HFF-Myc (cell line): ENCODE measurements at regions not wholly inside any gene's neighbourhood (a gene's known extent, or its start where the extent isn't known, plus 50 kb on each side); places are given as distances from the start of the nearest gene placed in this dataset.

Experiments
- DNase-seq: peaks from one replicate; pipeline ENCODE4 v3.0.0-alpha.2; 2011; ENCODE audit warnings: low read depth; ENCODE audit errors: extremely low read depth
- H3K4me3 ChIP-seq: replicated peaks from 2 replicates; pipeline ENCODE4 v1.5.1; 2011; ENCODE audit warnings: low read depth, mild to moderate bottlenecking, control low read depth, low read length
- CTCF ChIP-seq: IDR thresholded peaks from 2 replicates; pipeline ENCODE4 v1.5.1; 2012; ENCODE audit warnings: mild to moderate bottlenecking, low read depth, low read length, control low read depth; ENCODE audit errors: missing control alignments

GRCh38 chr5:89086390-89087086 is 203.6 kb upstream of the MEF2C start:
- DNase-seq: no peak
- no peak overlapping the region for H3K4me3 ChIP-seq

GRCh38 chr5:89083791-89084190 is 200.8 kb upstream of the MEF2C start:
- H3K4me3 ChIP-seq: no peak overlapping the region
- peak; percentile 20 for DNase-seq
- no peak for TF ChIP-seq CTCF

More at GRCh38 chr5:89086390-89087086, 203.6 kb upstream of the MEF2C start:
- no peak for TF ChIP-seq CTCF

DNA sequence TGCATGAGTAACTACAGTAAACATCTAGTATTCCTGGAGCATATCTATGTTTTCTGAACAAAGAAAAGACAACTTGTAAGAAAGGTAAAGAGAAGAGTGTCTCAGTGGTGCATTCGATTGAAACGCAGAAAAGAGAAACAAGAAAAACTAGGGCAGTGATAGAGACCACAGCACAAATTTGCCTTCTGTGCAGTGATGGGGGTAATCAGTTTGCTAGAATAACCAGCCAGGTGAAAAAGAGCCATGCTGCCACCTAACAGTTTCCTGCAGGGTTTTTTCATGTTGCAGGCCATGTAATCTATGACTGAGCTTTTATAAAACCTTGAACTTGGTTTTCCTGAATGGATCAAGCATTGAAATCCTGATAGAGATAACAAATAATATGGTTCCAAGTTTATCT is 198.4 kb upstream of the MEF2C start:
- no peak overlapping the region for H3K4me3 ChIP-seq
- TF ChIP-seq CTCF: no peak
- no peak for DNase-seq

DNA sequence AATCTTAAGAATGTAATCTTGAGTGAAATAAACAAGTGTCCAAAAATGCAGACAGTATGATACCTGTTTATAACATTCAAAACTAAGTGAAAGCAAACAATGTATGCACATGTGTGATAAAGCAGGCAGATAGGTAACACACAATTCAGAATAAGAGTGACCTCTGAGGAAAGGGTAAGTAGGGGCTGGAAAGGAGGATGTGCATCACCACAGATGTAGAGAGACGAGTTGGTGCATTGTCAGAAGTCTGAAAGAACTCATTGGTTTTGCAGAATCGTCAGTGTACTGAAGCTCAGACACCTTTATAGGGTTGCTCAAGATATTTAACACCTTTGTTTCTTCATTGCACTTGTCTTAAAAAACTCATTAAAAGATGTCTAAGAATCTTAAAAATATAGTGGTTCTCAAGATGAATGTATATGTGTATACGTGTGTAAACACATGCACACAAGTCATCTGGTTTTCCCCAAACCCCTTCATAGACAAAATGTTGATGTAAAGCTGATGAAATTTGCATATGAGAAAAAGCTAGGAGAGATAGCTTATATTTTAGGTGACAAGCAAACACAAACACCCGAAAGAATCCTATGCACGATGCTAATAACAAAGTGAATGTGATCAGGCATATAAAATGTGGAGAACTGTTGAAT is 197.6 kb upstream of the MEF2C start:
- H3K4me3 ChIP-seq: no peak overlapping the region
- TF ChIP-seq CTCF: no peak
- no peak for DNase-seq

DNA sequence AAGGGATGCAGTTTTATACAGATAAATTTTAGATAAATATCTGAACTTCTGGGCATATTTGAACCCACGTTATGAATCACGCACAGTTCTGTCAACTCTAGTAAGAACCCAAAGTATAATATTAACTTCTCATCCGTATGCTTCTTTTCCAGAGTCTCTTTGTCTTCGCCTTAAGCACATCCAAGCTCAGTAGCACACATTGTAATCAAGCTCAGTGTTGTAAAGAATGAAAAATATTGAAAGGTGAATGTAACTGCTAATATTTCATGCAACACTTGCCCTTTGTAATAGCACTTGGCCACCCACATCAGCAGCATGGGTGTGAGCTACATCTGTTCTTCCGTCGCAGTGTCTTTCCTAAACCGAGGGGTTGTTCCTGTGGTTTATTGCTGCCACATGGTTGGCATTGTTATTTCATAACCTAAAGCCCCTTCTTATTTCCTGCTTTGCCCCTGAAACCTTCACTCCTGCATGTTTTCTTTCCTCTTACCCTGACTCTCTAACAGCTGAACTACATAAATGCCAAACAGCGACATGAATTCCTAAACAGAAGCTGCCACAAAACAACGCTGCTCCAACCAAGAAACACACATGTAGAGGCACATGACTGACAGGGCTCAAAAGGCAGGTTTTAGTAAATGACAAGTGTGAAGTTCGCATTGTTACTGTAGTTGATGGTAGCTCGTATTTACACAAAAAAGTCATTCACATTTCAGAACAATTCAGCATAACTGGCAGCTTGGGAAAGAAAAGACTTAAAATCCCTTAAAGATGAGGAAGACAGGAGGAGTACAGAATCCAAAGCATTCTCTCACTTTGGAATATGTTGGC is 190.1 kb upstream of the MEF2C start:
- no peak for TF ChIP-seq CTCF
- no peak overlapping the region for H3K4me3 ChIP-seq
- DNase-seq: no peak

- DNase-seq: no peak
- no peak for TF ChIP-seq CTCF
These were observed 189.0 kb upstream of the MEF2C start for GRCh38 chr5:89071941-89072331.

More at GRCh38 chr5:89071941-89072331, 189.0 kb upstream of the MEF2C start:
- H3K4me3 ChIP-seq: no peak overlapping the region
